WTC11 (cell line): ENCODE measurements at regions not wholly inside any gene's neighbourhood (a gene's known extent, or its start where the extent isn't known, plus 50 kb on each side); places are given as distances from the start of the nearest gene placed in this dataset.

ENCODE experiments used
- ATAC-seq: fragments of 200-7000 bp; cut with Tn5 transposase; 2 replicates; pipeline ENCODE4 v1.10.0; 2021; ENCODE audit warnings: mild to moderate bottlenecking, moderate library complexity
- CTCF ChIA-PET: fragments of 300-600 bp; sonication (Branson Sonifier 250); formaldehyde crosslinking; loops from one replicate; lab custom pipeline; 2021; ENCODE audit warnings: antibody characterized with exemption; lab: Charles Lee
- POLR2A ChIA-PET: fragments of 350-600 bp; sonication (Branson Sonifier 250); formaldehyde crosslinking; loops from one replicate; lab custom pipeline; 2021; ENCODE audit warnings: antibody characterized with exemption; lab: Charles Lee
- DNase-seq: peaks from one replicate; pipeline ENCODE4 v3.0.0; 2021; ENCODE audit warnings: low spot score
- H3K27ac Mint-ChIP-seq: 2 replicates; pipeline ENCODE4 v1.8.0; 2021; ENCODE audit warnings: mixed read lengths
- H3K27me3 Mint-ChIP-seq: 2 replicates; pipeline ENCODE4 v1.8.0; 2021; ENCODE audit warnings: low read depth, mild to moderate bottlenecking, moderate library complexity, mixed read lengths
- H3K36me3 Mint-ChIP-seq: 2 replicates; pipeline ENCODE4 v1.8.0; 2021; ENCODE audit warnings: mixed read lengths
- H3K4me1 Mint-ChIP-seq: 2 replicates; pipeline ENCODE4 v1.8.0; 2022; ENCODE audit warnings: mixed read lengths
- H3K4me3 Mint-ChIP-seq: 2 replicates; pipeline ENCODE4 v1.8.0; 2021; ENCODE audit warnings: mild to moderate bottlenecking, moderate library complexity, mixed read lengths
- H3K9me3 Mint-ChIP-seq: 2 replicates; pipeline ENCODE4 v1.8.0; 2021; ENCODE audit warnings: mixed read lengths
- ATF2 ChIP-seq: sonication (generic); formaldehyde crosslinking; IDR thresholded peaks from 2 replicates; pipeline ENCODE4 v1.8.1; 2022; ENCODE audit warnings: low read depth, missing genetic modification reagents, borderline replicate concordance
- ATF3 ChIP-seq: sonication (generic); formaldehyde crosslinking; conservative IDR thresholded peaks from 2 replicates; pipeline ENCODE4 v1.8.1; 2022; ENCODE audit warnings: mild to moderate bottlenecking, missing genetic modification reagents
- ATF6 ChIP-seq: sonication (generic); formaldehyde crosslinking; IDR thresholded peaks from 2 replicates; pipeline ENCODE4 v1.8.1; 2023; ENCODE audit warnings: mild to moderate bottlenecking, missing genetic modification reagents
- CBFB ChIP-seq: sonication (generic); formaldehyde crosslinking; IDR thresholded peaks from 2 replicates; pipeline ENCODE4 v1.8.1; 2022; ENCODE audit warnings: mild to moderate bottlenecking, low read depth, missing genetic modification reagents
- CREM ChIP-seq: sonication (generic); formaldehyde crosslinking; IDR thresholded peaks from 2 replicates; pipeline ENCODE4 v1.8.1; 2022; ENCODE audit warnings: mild to moderate bottlenecking, missing genetic modification reagents, moderate library complexity
- E2F4 ChIP-seq: sonication (generic); formaldehyde crosslinking; IDR thresholded peaks from 2 replicates; pipeline ENCODE4 v1.8.1; 2022; ENCODE audit warnings: low read depth, mild to moderate bottlenecking, moderate library complexity, missing genetic modification reagents, borderline replicate concordance
- E2F5 ChIP-seq: sonication (generic); formaldehyde crosslinking; IDR thresholded peaks from 2 replicates; pipeline ENCODE4 v1.8.1; 2022; ENCODE audit warnings: mild to moderate bottlenecking, moderate library complexity, missing genetic modification reagents
- ESRRA ChIP-seq: sonication (generic); formaldehyde crosslinking; IDR thresholded peaks from 2 replicates; pipeline ENCODE4 v1.8.1; 2022; ENCODE audit warnings: mild to moderate bottlenecking, missing genetic modification reagents, borderline replicate concordance
- FOXK1 ChIP-seq: sonication (generic); formaldehyde crosslinking; IDR thresholded peaks from 2 replicates; pipeline ENCODE4 v1.8.0; 2022; ENCODE audit warnings: mild to moderate bottlenecking, moderate library complexity, missing genetic modification reagents
- HMGXB4 ChIP-seq: sonication (generic); formaldehyde crosslinking; IDR thresholded peaks from 2 replicates; pipeline ENCODE4 v1.8.1; 2023; ENCODE audit warnings: mild to moderate bottlenecking, moderate library complexity, missing genetic modification reagents
- JUN ChIP-seq: sonication (generic); formaldehyde crosslinking; IDR thresholded peaks from 2 replicates; pipeline ENCODE4 v1.8.0; 2023; ENCODE audit warnings: mild to moderate bottlenecking, missing genetic modification reagents
- MLX ChIP-seq: sonication (generic); formaldehyde crosslinking; IDR thresholded peaks from 2 replicates; pipeline ENCODE4 v1.8.1; 2023; ENCODE audit warnings: mild to moderate bottlenecking, missing genetic modification reagents, moderate library complexity
- MXD4 ChIP-seq: fragments of 250-450 bp; sonication (Bioruptor Pico); IDR thresholded peaks from 2 replicates; pipeline ENCODE4 v1.8.0; 2021; ENCODE audit warnings: mild to moderate bottlenecking, moderate library complexity, borderline replicate concordance
- NFYB ChIP-seq: sonication (generic); formaldehyde crosslinking; conservative IDR thresholded peaks from 2 replicates; pipeline ENCODE4 v1.8.0; 2022; ENCODE audit warnings: low read depth, missing genetic modification reagents
- NR1H2 ChIP-seq: sonication (generic); formaldehyde crosslinking; IDR thresholded peaks from 2 replicates; pipeline ENCODE4 v1.9.0; 2021; ENCODE audit warnings: mild to moderate bottlenecking, moderate library complexity, missing genetic modification reagents
- SP1 ChIP-seq: sonication (generic); formaldehyde crosslinking; conservative IDR thresholded peaks from 2 replicates; pipeline ENCODE4 v1.8.1; 2022; ENCODE audit warnings: missing genetic modification reagents
- TEAD4 ChIP-seq: sonication (generic); formaldehyde crosslinking; IDR thresholded peaks from 2 replicates; pipeline ENCODE4 v1.8.0; 2022; ENCODE audit warnings: mild to moderate bottlenecking, missing genetic modification reagents
- USF2 ChIP-seq: sonication (generic); formaldehyde crosslinking; IDR thresholded peaks from 2 replicates; pipeline ENCODE4 v1.8.1; 2023; ENCODE audit warnings: mild to moderate bottlenecking, missing genetic modification reagents, moderate library complexity
- ZMAT4 ChIP-seq: fragments of 250-450 bp; sonication (Bioruptor Pico); IDR thresholded peaks from 2 replicates; pipeline ENCODE4 v1.9.0; 2021; ENCODE audit warnings: mild to moderate bottlenecking
- ZNF512 ChIP-seq: sonication (generic); formaldehyde crosslinking; IDR thresholded peaks from 2 replicates; pipeline ENCODE4 v1.8.1; 2022; ENCODE audit warnings: missing genetic modification reagents, borderline replicate concordance
- ZNF671 ChIP-seq: fragments of 250-450 bp; sonication (Bioruptor Pico); IDR thresholded peaks from 2 replicates; pipeline ENCODE4 v1.8.0; 2021; ENCODE audit warnings: mild to moderate bottlenecking

GRCh38 chr5:107072967-107073366 is 597.8 kb downstream of the EFNA5 start:
- no peak for TF ChIP-seq ATF2 (CRISPR knock-in tag)
- no peak for TF ChIP-seq FOXK1 (CRISPR knock-in tag)
- no peak for TF ChIP-seq TEAD4
- TF ChIP-seq ZMAT4: no peak
- TF ChIP-seq HMGXB4 (CRISPR knock-in tag): no peak
- no peak for TF ChIP-seq ATF6 (CRISPR knock-in tag)
- no peak for TF ChIP-seq JUN (CRISPR knock-in tag)
- no peak for TF ChIP-seq MXD4 (CRISPR knock-in tag)
- no peak for TF ChIP-seq NFYB (CRISPR knock-in tag)
- TF ChIP-seq USF2 (CRISPR knock-in tag): no peak
- TF ChIP-seq ZNF512 (CRISPR knock-in tag): no peak
- TF ChIP-seq CREM (CRISPR knock-in tag): no peak
- no peak for TF ChIP-seq E2F4 (CRISPR knock-in tag)
- no peak for TF ChIP-seq SP1
- Mint-ChIP-seq H3K9me3 (peaks cover 21% of the 10 kb centered on the region), H3K36me3 (peaks cover 24% of the 10 kb centered on the region), H3K27ac (no peak overlapping the region), H3K27me3 (no peaks in the 10 kb centered on the region), H3K4me1 (peaks cover 17% of the 10 kb centered on the region), H3K4me3 (no peak overlapping the region)
- ChIA-PET CTCF (no interaction called here), POLR2A (no interaction called here)
- DNase-seq (no peak), ATAC-seq (no peak)

- H3K36me3 Mint-ChIP-seq: peaks cover 24% of the 10 kb centered on the region
- H3K4me3 Mint-ChIP-seq: no peak overlapping the region
- POLR2A ChIA-PET: no interaction called here
- no peak overlapping the region for H3K27ac Mint-ChIP-seq
- peaks cover 21% of the 10 kb centered on the region for H3K9me3 Mint-ChIP-seq
- peaks cover 23% of the 10 kb centered on the region for H3K4me1 Mint-ChIP-seq
- DNase-seq: no peak
- ATAC-seq: no peak
- H3K27me3 Mint-ChIP-seq: no peaks in the 10 kb centered on the region
- CTCF ChIA-PET: no interaction called here
- TF ChIP-seq ATF2 (CRISPR knock-in tag) (no peak), ZMAT4 (no peak), E2F5 (CRISPR knock-in tag) (no peak), CBFB (CRISPR knock-in tag) (no peak), MXD4 (CRISPR knock-in tag) (no peak), FOXK1 (CRISPR knock-in tag) (no peak), ATF3 (no peak), ESRRA (no peak), ZNF671 (CRISPR knock-in tag) (no peak), NR1H2 (CRISPR knock-in tag) (no peak), MLX (no peak)
Measured at GRCh38 chr5:107072440-107072839, 598.3 kb downstream of the EFNA5 start.
